ENCODE measurements at regions not wholly inside any gene's neighbourhood (a gene's known extent, or its start where the extent isn't known, plus 50 kb on each side); places are given as distances from the start of the nearest gene placed in this dataset.

GRCh38 chr7:20554072-20554471, 61.4 kb upstream of the ABCB5 start:
- CTCF ChIA-PET: no interaction called here
- H3K9me3 ChIP-seq (ENCODE audit: control insufficient read depth, insufficient read depth, low read depth, low read length): no peaks in the 10 kb centered on the region

More at GRCh38 chr7:20554072-20554471, 61.4 kb upstream of the ABCB5 start:
- H3K36me3 ChIP-seq (ENCODE audit: control insufficient read depth in 2 of 2, insufficient read depth in 1 of 2, low read length in 2 of 2): no peaks in the 10 kb centered on the region
- POLR2A ChIA-PET: no interaction called here
- H3K4me3 ChIP-seq (ENCODE audit: low read depth, low read length): no peak overlapping the region
- TF ChIP-seq ZNF707 (tag by site-specific recombination; IDR thresholded peaks at IDR 0.05) (no peak), ZSCAN18 (tag by site-specific recombination; IDR thresholded peaks at IDR 0.05) (no peak), GLIS2 (tag by site-specific recombination; IDR thresholded peaks at IDR 0.05) (no peak), ZNF302 (tag by site-specific recombination; IDR thresholded peaks at IDR 0.05; ENCODE audit: low read depth) (no peak), ZNF843 (tag by site-specific recombination; IDR thresholded peaks at IDR 0.05) (no peak), ZSCAN4 (tag by site-specific recombination; IDR thresholded peaks at IDR 0.05) (no peak), SP7 (tag by site-specific recombination; IDR thresholded peaks at IDR 0.05) (no peak), REST (tag by site-specific recombination; IDR thresholded peaks at IDR 0.05) (no peak), PRDM4 (tag by site-specific recombination; IDR thresholded peaks at IDR 0.05) (no peak), ZNF394 (tag by site-specific recombination; IDR thresholded peaks at IDR 0.05; ENCODE audit: borderline replicate concordance) (no peak), SALL2 (tag by site-specific recombination; IDR thresholded peaks at IDR 0.05; ENCODE audit: borderline replicate concordance) (no peak), ZNF335 (tag by site-specific recombination; conservative IDR thresholded peaks at IDR 0.05) (no peak)
- H3K27ac ChIP-seq (ENCODE audit: extremely low read depth, low read depth, low read length): no peak overlapping the region
- no peaks in the 10 kb centered on the region for H3K4me1 ChIP-seq (ENCODE audit: control insufficient read depth, insufficient read depth, low read length)
